Endothelial cell of umbilical vein (primary cell): ENCODE measurements at regions not wholly inside any gene's neighbourhood (a gene's known extent, or its start where the extent isn't known, plus 50 kb on each side); places are given as distances from the start of the nearest gene placed in this dataset.

Experiments
- BruUV-seq: library from RNA; stranded (reverse); fragments of 400-500 nt; replicated peaks from 2 replicates; lab custom pipeline; 2021; lab: Mats Ljungman, UMichigan
- CTCF ChIA-PET: fragments of 300-600, 350-600 bp; sonication (Branson Sonifier 250); formaldehyde crosslinking; loops from one replicate; lab custom pipeline; 2021; ENCODE audit warnings: antibody characterized with exemption, inconsistent platforms; lab: Charles Lee
- POLR2A ChIA-PET: fragments of 300-600, 350-600 bp; sonication (Branson Sonifier 250); formaldehyde crosslinking; loops from one replicate; lab custom pipeline; 2021; ENCODE audit warnings: antibody characterized with exemption, inconsistent platforms; lab: Charles Lee
- DNase-seq: peaks from one replicate; pipeline ENCODE4 v3.0.0-alpha.2; 2011; ENCODE audit warnings: low read depth, low spot score
- FAIRE-seq: peaks from 2 replicates; lab custom pipeline; 2011; peaks lifted over from hg19 to GRCh38; lab: Jason Lieb, UNC
- H2AFZ ChIP-seq: 2 replicates; pipeline ENCODE4 v1.6.0; 2012; ENCODE audit warnings: low read depth, low read length, control low read depth, inconsistent platforms
- H3K27ac ChIP-seq: 2 replicates; pipeline ENCODE4 v1.5.1; 2011; ENCODE audit warnings: low read depth, mild to moderate bottlenecking, control low read depth, low read length, moderate library complexity; ENCODE audit not compliant: insufficient read depth
- H3K27me3 ChIP-seq, 2 experiments: 2 replicates each; pipeline versions ENCODE4 v1.6.0 to v1.6.1; 2011; ENCODE audit warnings: low read length in 2 of 2, mixed read lengths in 1 of 2; ENCODE audit not compliant: control insufficient read depth in 2 of 2, insufficient read depth in 2 of 2
- H3K36me3 ChIP-seq, 2 experiments: 2 replicates in 1 of 2; 3 replicates in 1 of 2; pipeline ENCODE4 v1.5.1; 2011; ENCODE audit warnings: low read length in 2 of 2, mild to moderate bottlenecking in 1 of 2, moderate library complexity in 1 of 2; ENCODE audit not compliant: control insufficient read depth in 2 of 2, insufficient read depth in 2 of 2; ENCODE audit errors: extremely low read depth in 1 of 2
- H3K4me1 ChIP-seq: 3 replicates; pipeline ENCODE4 v1.5.1; 2011; ENCODE audit warnings: mild to moderate bottlenecking, low read length; ENCODE audit not compliant: control insufficient read depth, insufficient read depth; ENCODE audit errors: extremely low read depth
- H3K4me2 ChIP-seq: 2 replicates; pipeline ENCODE4 v1.6.1; 2011; ENCODE audit warnings: low read length, control low read depth, mixed read lengths; ENCODE audit not compliant: insufficient read depth
- H3K4me3 ChIP-seq, 3 experiments: fragments of 200-600 bp in 1 of 3; sonication (generic), shearing (Covaris generic) in 1 of 3; replicated peaks in 1 of 3; 2 replicates each; pipeline ENCODE4 v1.5.1; 2011 to 2016; ENCODE audit warnings: control low read depth in 3 of 3, low read length in 3 of 3, mild to moderate bottlenecking in 2 of 3, inconsistent platforms in 1 of 3, low read depth in 1 of 3, moderate library complexity in 1 of 3; ENCODE audit not compliant: insufficient read depth in 1 of 3
- H3K79me2 ChIP-seq: 2 replicates; pipeline ENCODE4 v1.6.0; 2012; ENCODE audit warnings: low read length, inconsistent platforms; ENCODE audit not compliant: control insufficient read depth, insufficient read depth
- H3K9ac ChIP-seq: replicated peaks from 2 replicates; pipeline ENCODE3; 2011; ENCODE audit warnings: low read length, control low read depth; ENCODE audit not compliant: insufficient read depth; ENCODE audit errors: extremely low read depth
- H3K9me1 ChIP-seq: replicated peaks from 3 replicates; pipeline ENCODE4 v1.6.0; 2011; ENCODE audit warnings: mild to moderate bottlenecking, low read length; ENCODE audit not compliant: control insufficient read depth, insufficient read depth; ENCODE audit errors: extremely low read depth
- H3K9me3 ChIP-seq: replicated peaks from 2 replicates; pipeline ENCODE4 v1.5.1; 2012; ENCODE audit warnings: low read length, inconsistent platforms; ENCODE audit not compliant: control insufficient read depth, insufficient read depth
- H4K20me1 ChIP-seq: replicated peaks from 2 replicates; pipeline ENCODE3; 2011; ENCODE audit warnings: mild to moderate bottlenecking, low read length; ENCODE audit not compliant: control insufficient read depth, insufficient read depth; ENCODE audit errors: extremely low read depth
- CTCF ChIP-seq, 2 donors: IDR thresholded peaks; 1 replicate in 1 of 2; 2 replicates in 1 of 2; pipeline ENCODE4 v1.5.1; 2011; ENCODE audit warnings: low read length in 2 of 2, mild to moderate bottlenecking in 2 of 2, moderate library complexity in 2 of 2, control low read depth in 1 of 2, inconsistent platforms in 1 of 2, low read depth in 1 of 2; ENCODE audit not compliant: insufficient read depth in 1 of 2; ENCODE audit errors: extremely low read depth in 1 of 2
- EZH2 ChIP-seq: IDR thresholded peaks from 2 replicates; pipeline ENCODE4 v1.6.1; 2012; ENCODE audit warnings: borderline replicate concordance, low read depth, mild to moderate bottlenecking, moderate library complexity, low read length, inconsistent platforms; ENCODE audit not compliant: severe bottlenecking
- FOS ChIP-seq: IDR thresholded peaks from 2 replicates; pipeline ENCODE4 v1.6.1; 2011; ENCODE audit warnings: mild to moderate bottlenecking, low read length, moderate library complexity, borderline replicate concordance; ENCODE audit not compliant: insufficient read depth
- GATA2 ChIP-seq: IDR thresholded peaks from 2 replicates; pipeline ENCODE4 v1.7.0; 2011; ENCODE audit warnings: low read depth, mild to moderate bottlenecking, moderate library complexity, mixed read lengths, low read length; ENCODE audit not compliant: insufficient read length, insufficient read depth
- JUN ChIP-seq: IDR thresholded peaks from 2 replicates; pipeline ENCODE4 v1.6.1; 2011; ENCODE audit warnings: borderline replicate concordance, low read depth; ENCODE audit not compliant: insufficient read length, insufficient read depth
- MAX ChIP-seq: IDR thresholded peaks from 2 replicates; pipeline ENCODE4 v1.6.1; 2011; ENCODE audit not compliant: insufficient read depth, insufficient read length
- MYC ChIP-seq: IDR thresholded peaks from one replicate; pipeline ENCODE4 v1.6.1; 2011; ENCODE audit warnings: mild to moderate bottlenecking, low read depth, low read length
- POLR2A ChIP-seq: IDR thresholded peaks from 2 replicates; pipeline ENCODE4 v1.6.1; 2012; ENCODE audit warnings: low read depth, mild to moderate bottlenecking, control low read depth, low read length
- POLR2AphosphoS5 ChIP-seq: IDR thresholded peaks from 2 replicates; pipeline ENCODE4 v1.6.1; 2012; ENCODE audit warnings: low read depth, mild to moderate bottlenecking, control low read depth, low read length, moderate library complexity; ENCODE audit not compliant: insufficient read depth
- dilution Hi-C: fragments of 300-500 bp; cut with MboI; formaldehyde crosslinking; loops from one replicate; pipeline ENCODE4 v1.15.0; 2019; ENCODE audit warnings: low sequenced_read_pairs; ENCODE audit not compliant: extremely low pct_ligation_motif_present
- intact Hi-C: fragments of 100-400 bp; cut with micrococcal nuclease; formaldehyde crosslinking; loops from one replicate; pipeline ENCODE4 v1.10.0; 2022

GRCh38 chr3:117302428-117302827 lies 592.8 kb downstream of the TUSC7 start:
- Histone ChIP-seq H3K9ac (no peak overlapping the region), H3K9me1 (no peaks in the 10 kb centered on the region), H3K4me1 (no peaks in the 10 kb centered on the region), H3K27me3 (no peaks in the 10 kb centered on the region), H3K27ac (no peak overlapping the region), H4K20me1 (no peaks in the 10 kb centered on the region), H3K79me2 (no peaks in the 10 kb centered on the region), H2AFZ (no peak overlapping the region), H3K4me3 (no peak overlapping the region), H3K9me3 (no peaks in the 10 kb centered on the region), H3K4me2 (no peak overlapping the region), H3K36me3 (no peaks in the 10 kb centered on the region)
- no TSS peak for BruUV-seq
- FAIRE-seq = no peak
- POLR2A ChIA-PET = no interaction called here
- DNase-seq = no peak
- TF ChIP-seq MYC = no peak
- TF ChIP-seq EZH2 = no peak
- no peak for TF ChIP-seq FOS
- no peak for TF ChIP-seq GATA2
- TF ChIP-seq JUN = no peak
- no peak for TF ChIP-seq POLR2AphosphoS5
- TF ChIP-seq MAX = no peak
- TF ChIP-seq POLR2A = no peak
- no peak for TF ChIP-seq CTCF (IDR thresholded peaks at IDR 0.05; ENCODE audit: extremely low read depth in 1 of 2, insufficient read depth in 1 of 2, low read depth in 1 of 2, low read length in 2 of 2)
- intact Hi-C loops = no loop called here
- CTCF ChIA-PET = no interaction called here
- dilution Hi-C loops = no loop called here
